ENCODE measurements at regions not wholly inside any gene's neighbourhood (a gene's known extent, or its start where the extent isn't known, plus 50 kb on each side); places are given as distances from the start of the nearest gene placed in this dataset.

GRCh38 chr12:4164188-4164558 is 109.4 kb upstream of the CCND2 start:
- TF ChIP-seq CTCF (IDR thresholded peaks at IDR 0.05), result no peak
- intact Hi-C loops (cut with DNase I), result no loop called here
- peak overlapping the region in 1 of 2 donors; percentile 64 for H3K27ac ChIP-seq
- DNase-seq (ENCODE audit: low spot score in 2 of 2), result no peak
- H3K27me3 ChIP-seq, result no peaks in the 10 kb centered on the region
- peaks cover 0 to 3% of the 10 kb centered on the region in 2 donors for H3K4me1 ChIP-seq
- H3K4me3 ChIP-seq, result peak overlapping the region; percentile 59 to 67
- no peaks in the 10 kb centered on the region for H3K36me3 ChIP-seq
- H3K9me3 ChIP-seq, result no peaks in the 10 kb centered on the region

- intact Hi-C loops (cut with DNase I), result no loop called here
- Histone ChIP-seq H3K4me1 (peaks cover 0 to 3% of the 10 kb centered on the region in 2 donors), H3K27ac (no peak overlapping the region), H3K36me3 (no peaks in the 10 kb centered on the region), H3K9me3 (no peaks in the 10 kb centered on the region), H3K27me3 (no peaks in the 10 kb centered on the region), H3K4me3 (no peak overlapping the region)
- no peak for TF ChIP-seq CTCF (IDR thresholded peaks at IDR 0.05)
- DNase-seq (ENCODE audit: low spot score in 2 of 2), result no peak
These were observed 111.8 kb upstream of the CCND2 start for GRCh38 chr12:4161718-4162117.

- no peak for TF ChIP-seq CTCF (IDR thresholded peaks at IDR 0.05)
- peaks cover 0 to 3% of the 10 kb centered on the region in 2 donors for H3K4me1 ChIP-seq
- no peak for DNase-seq (ENCODE audit: low spot score in 2 of 2)
- H3K27ac ChIP-seq, result no peak overlapping the region
- H3K27me3 ChIP-seq, result no peaks in the 10 kb centered on the region
- intact Hi-C loops (cut with DNase I), result no loop called here
- no peak overlapping the region for H3K4me3 ChIP-seq
- H3K36me3 ChIP-seq, result no peaks in the 10 kb centered on the region
- H3K9me3 ChIP-seq, result no peaks in the 10 kb centered on the region
These were observed 113.1 kb upstream of the CCND2 start for GRCh38 chr12:4160314-4161040.

GRCh38 chr12:4159851-4160250 is 113.7 kb upstream of the CCND2 start:
- intact Hi-C loops (cut with DNase I), result no loop called here
- DNase-seq (ENCODE audit: low spot score in 2 of 2), result no peak
- Histone ChIP-seq H3K27ac (no peak overlapping the region), H3K9me3 (no peaks in the 10 kb centered on the region), H3K4me1 (no peaks in the 10 kb centered on the region), H3K27me3 (no peaks in the 10 kb centered on the region), H3K36me3 (no peaks in the 10 kb centered on the region), H3K4me3 (no peak overlapping the region)
- no peak for TF ChIP-seq CTCF (IDR thresholded peaks at IDR 0.05)

- H3K9me3 ChIP-seq, result no peaks in the 10 kb centered on the region
- TF ChIP-seq CTCF (IDR thresholded peaks at IDR 0.05), result no peak
- no peak overlapping the region for H3K4me3 ChIP-seq
- H3K36me3 ChIP-seq, result no peaks in the 10 kb centered on the region
- no peak for DNase-seq (ENCODE audit: low spot score in 2 of 2)
- intact Hi-C loops (cut with DNase I), result no loop called here
- no peaks in the 10 kb centered on the region for H3K4me1 ChIP-seq
- H3K27me3 ChIP-seq, result no peaks in the 10 kb centered on the region
- no peak overlapping the region for H3K27ac ChIP-seq
These were observed 115.3 kb upstream of the CCND2 start for GRCh38 chr12:4158306-4158705.

- H3K4me1 ChIP-seq, result no peaks in the 10 kb centered on the region
- no peaks in the 10 kb centered on the region for H3K27me3 ChIP-seq
- no peak for DNase-seq (ENCODE audit: low spot score in 2 of 2)
- no peak for TF ChIP-seq CTCF (IDR thresholded peaks at IDR 0.05)
- intact Hi-C loops (cut with DNase I), result no loop called here
- H3K9me3 ChIP-seq, result no peaks in the 10 kb centered on the region
- no peak overlapping the region for H3K4me3 ChIP-seq
- no peak overlapping the region for H3K27ac ChIP-seq
- H3K36me3 ChIP-seq, result no peaks in the 10 kb centered on the region
These were observed 116.4 kb upstream of the CCND2 start for GRCh38 chr12:4157122-4157521.

All from ascending aorta (tissue), 2 donors.